H1 (cell line): ENCODE measurements at regions not wholly inside any gene's neighbourhood (a gene's known extent, or its start where the extent isn't known, plus 50 kb on each side); places are given as distances from the start of the nearest gene placed in this dataset.
"Not testable (repeated sequence)": the region's sequence is repeated elsewhere in the genome, so short reads cannot be mapped to it uniquely, and the experiment has no call there.

Experiments
- CTCF ChIA-PET: fragments of 300-600 bp; sonication (Branson Sonifier 250); formaldehyde crosslinking; loops from one replicate; lab custom pipeline; 2021; ENCODE audit not compliant: partially characterized antibody; lab: Charles Lee
- POLR2A ChIA-PET: fragments of 300-600 bp; sonication (Branson Sonifier 250); formaldehyde crosslinking; loops from one replicate; lab custom pipeline; 2021; ENCODE audit warnings: inconsistent platforms; ENCODE audit not compliant: partially characterized antibody; lab: Charles Lee
- DNase-seq, 2 experiments: peaks; one replicate each; pipeline versions ENCODE4 v3.0.0 to v3.0.0-alpha.2; 2010 to 2022; ENCODE audit warnings: low spot score in 2 of 2, low read depth in 1 of 2, mixed read lengths in 1 of 2
- FAIRE-seq: peaks from 2 replicates; lab custom pipeline; 2011; peaks lifted over from hg19 to GRCh38; lab: Jason Lieb, UNC
- H2AFZ ChIP-seq: 2 replicates; pipeline ENCODE4 v1.8.1; 2012; ENCODE audit warnings: low read length, inconsistent platforms
- H2AK5ac ChIP-seq: 2 replicates; pipeline ENCODE4 v1.6.1; 2013; ENCODE audit warnings: low read depth, low read length
- H2BK120ac ChIP-seq: replicated peaks from 2 replicates; pipeline ENCODE3; 2013; ENCODE audit warnings: low read depth, low read length, inconsistent platforms
- H2BK12ac ChIP-seq: 2 replicates; pipeline ENCODE4 v1.6.1; 2013; ENCODE audit warnings: low read depth, low read length
- H2BK15ac ChIP-seq: 2 replicates; pipeline ENCODE4 v1.6.1; 2013; ENCODE audit warnings: low read length
- H2BK20ac ChIP-seq: 2 replicates; pipeline ENCODE4 v1.6.1; 2013; ENCODE audit warnings: low read length
- H2BK5ac ChIP-seq: 2 replicates; pipeline ENCODE4 v1.6.1; 2013; ENCODE audit warnings: low read depth, low read length
- H3K14ac ChIP-seq: 2 replicates; pipeline ENCODE4 v1.6.1; 2013; ENCODE audit warnings: inconsistent platforms; ENCODE audit not compliant: insufficient read length
- H3K18ac ChIP-seq: 2 replicates; pipeline ENCODE4 v1.6.1; 2013; ENCODE audit warnings: low read length; ENCODE audit errors: extremely low read depth
- H3K23ac ChIP-seq: 2 replicates; pipeline ENCODE4 v1.6.1; 2013; ENCODE audit warnings: inconsistent platforms; ENCODE audit not compliant: insufficient read length
- H3K23me2 ChIP-seq: 2 replicates; pipeline ENCODE4 v1.6.1; 2013; ENCODE audit warnings: low read depth, low read length
- H3K27ac ChIP-seq: 2 replicates; pipeline ENCODE4 v1.6.1; 2011; ENCODE audit warnings: low read depth, low read length, inconsistent platforms
- H3K27me3 ChIP-seq, 4 experiments: replicated peaks in 1 of 4; 1 replicate in 1 of 4; 2 replicates in 3 of 4; pipeline versions ENCODE4 v1.6.1 to v1.8.1; 2011 to 2013; ENCODE audit warnings: low read length in 3 of 4, mild to moderate bottlenecking in 3 of 4, inconsistent platforms in 2 of 4, mixed read lengths in 2 of 4, moderate library complexity in 1 of 4; ENCODE audit not compliant: control insufficient read depth in 3 of 4, insufficient read depth in 3 of 4; ENCODE audit errors: extremely low read depth in 1 of 4
- H3K36me3 ChIP-seq, 4 experiments: 2 replicates each; pipeline versions ENCODE4 v1.6.1 to v1.8.1; 2011 to 2013; ENCODE audit warnings: mild to moderate bottlenecking in 4 of 4, low read length in 3 of 4, moderate library complexity in 2 of 4, control low read depth in 1 of 4, inconsistent platforms in 1 of 4; ENCODE audit not compliant: insufficient read depth in 4 of 4, control insufficient read depth in 2 of 4
- H3K4ac ChIP-seq: replicated peaks from 2 replicates; pipeline ENCODE3; 2013; ENCODE audit warnings: low read length, low read depth, mixed read lengths, inconsistent platforms; ENCODE audit not compliant: insufficient read length
- H3K4me1 ChIP-seq, 4 experiments: replicated peaks in 1 of 4; 1 replicate in 1 of 4; 2 replicates in 3 of 4; pipeline versions ENCODE4 v1.6.1 to v1.8.1; 2011 to 2013; ENCODE audit warnings: low read length in 3 of 4, inconsistent platforms in 2 of 4, mixed read lengths in 1 of 4; ENCODE audit not compliant: insufficient read depth in 4 of 4, control insufficient read depth in 3 of 4
- H3K4me2 ChIP-seq, 2 experiments: 2 replicates each; pipeline versions ENCODE4 v1.6.1 to v1.8.1; 2011 to 2013; ENCODE audit warnings: low read depth in 2 of 2, low read length in 2 of 2, control low read depth in 1 of 2, inconsistent platforms in 1 of 2, mild to moderate bottlenecking in 1 of 2; ENCODE audit not compliant: insufficient read depth in 1 of 2
- H3K4me3 ChIP-seq, 4 experiments: fragments of 200-600, 300-600 bp in 1 of 4; sonication (generic), shearing (Covaris generic), sonication (Bioruptor Twin) in 1 of 4; 2 replicates each; pipeline versions ENCODE4 v1.5.1 to v1.8.1; 2011 to 2016; ENCODE audit warnings: low read length in 4 of 4, low read depth in 3 of 4, control low read depth in 2 of 4, inconsistent platforms in 2 of 4, mild to moderate bottlenecking in 2 of 4, mixed read lengths in 1 of 4, moderate library complexity in 1 of 4; ENCODE audit not compliant: insufficient read depth in 2 of 4; ENCODE audit errors: extremely low read depth in 1 of 4
- H3K56ac ChIP-seq: replicated peaks from 2 replicates; pipeline ENCODE3; 2013; ENCODE audit warnings: low read depth, mild to moderate bottlenecking, mixed read lengths, low read length, inconsistent platforms; ENCODE audit not compliant: insufficient read length
- H3K79me1 ChIP-seq: 2 replicates; pipeline ENCODE4 v1.6.1; 2013; ENCODE audit warnings: low read depth, low read length, control low read depth
- H3K79me2 ChIP-seq, 2 experiments: 2 replicates each; pipeline versions ENCODE4 v1.6.1 to v1.8.1; 2012 to 2013; ENCODE audit warnings: low read length in 2 of 2, mild to moderate bottlenecking in 2 of 2, inconsistent platforms in 1 of 2; ENCODE audit not compliant: insufficient read depth in 2 of 2, control insufficient read depth in 1 of 2
- H3K9ac ChIP-seq, 4 experiments: replicated peaks in 1 of 4; 1 replicate in 1 of 4; 2 replicates in 3 of 4; pipeline versions ENCODE4 v1.6.1 to v1.8.1; 2011 to 2013; ENCODE audit warnings: low read depth in 3 of 4, low read length in 3 of 4, control low read depth in 2 of 4, mild to moderate bottlenecking in 2 of 4, moderate library complexity in 2 of 4, inconsistent platforms in 1 of 4; ENCODE audit errors: extremely low read depth in 1 of 4
- H3K9me3 ChIP-seq, 2 experiments: 2 replicates each; pipeline versions ENCODE4 v1.6.1 to v1.8.1; 2012 to 2013; ENCODE audit warnings: mild to moderate bottlenecking in 2 of 2, moderate library complexity in 2 of 2, control low read depth in 1 of 2, inconsistent platforms in 1 of 2, low read depth in 1 of 2, low read length in 1 of 2, mixed read lengths in 1 of 2; ENCODE audit not compliant: insufficient read depth in 2 of 2
- H4K20me1 ChIP-seq, 2 experiments: replicated peaks in 1 of 2; 2 replicates each; pipeline versions ENCODE3 to v1.8.1; 2011 to 2013; ENCODE audit warnings: inconsistent platforms in 2 of 2, low read length in 2 of 2, mild to moderate bottlenecking in 1 of 2; ENCODE audit not compliant: insufficient read depth in 2 of 2, control insufficient read depth in 1 of 2
- H4K5ac ChIP-seq: 2 replicates; pipeline ENCODE4 v1.6.1; 2013; ENCODE audit warnings: low read length, low read depth, mixed read lengths, inconsistent platforms; ENCODE audit not compliant: insufficient read length
- H4K8ac ChIP-seq: 2 replicates; pipeline ENCODE4 v1.8.0; 2013; ENCODE audit warnings: mild to moderate bottlenecking, moderate library complexity, low read length, inconsistent platforms; ENCODE audit not compliant: insufficient read depth; ENCODE audit errors: extremely low read depth
- H4K91ac ChIP-seq: replicated peaks from 2 replicates; pipeline ENCODE3; 2013; ENCODE audit warnings: low read length, mixed read lengths, inconsistent platforms; ENCODE audit not compliant: insufficient read length
- WGBS, 2 experiments: shearing (Covaris generic) in 1 of 2; methylation state at CpG; one replicate each; pipeline versions ENCODE4 v1.1.6 to v1.1.7; 2013 to 2015; ENCODE audit warnings: low lambda C conversion rate in 2 of 2, mixed read lengths in 2 of 2, inconsistent platforms in 1 of 2, low coverage in 1 of 2, missing lambda C conversion rate in 1 of 2; ENCODE audit not compliant: insufficient replicate concordance in 2 of 2, insufficient coverage in 1 of 2, insufficient read length in 1 of 2; ENCODE audit errors: extremely low coverage in 1 of 2, missing lambda C conversion rate in 1 of 2; 5-methylcytosine and 5-hydroxymethylcytosine counted together

GRCh38 chr4:153106736-153107135 is 97.5 kb upstream of the TRIM2 start:
- not testable (repeated sequence) for H3K23ac ChIP-seq, DNase-seq, H3K14ac ChIP-seq, H2AFZ ChIP-seq, H2BK12ac ChIP-seq, H3K79me2 ChIP-seq, FAIRE-seq, H2BK120ac ChIP-seq, H3K4me1 ChIP-seq, H3K23me2 ChIP-seq, H3K79me1 ChIP-seq, H3K4me3 ChIP-seq, H3K36me3 ChIP-seq, H4K5ac ChIP-seq, H4K20me1 ChIP-seq, H3K9me3 ChIP-seq, H3K27ac ChIP-seq, H2BK5ac ChIP-seq, H3K18ac ChIP-seq, H2AK5ac ChIP-seq, H3K27me3 ChIP-seq, H2BK20ac ChIP-seq, H3K9ac ChIP-seq, H4K91ac ChIP-seq, H3K4me2 ChIP-seq, H3K4ac ChIP-seq, H3K56ac ChIP-seq, H2BK15ac ChIP-seq
- peak overlapping the region; percentile 11; the same call in 1 of the 2 replicates for H4K8ac ChIP-seq
- CTCF ChIA-PET: interaction anchor here (0.9 to 4.4 kb wide), 6 partner anchors 11 to 166 kb away, joined by 3 to 25 read pairs (median 8); no protein-coding TSS in a partner anchor
- POLR2A ChIA-PET: interaction anchor here (0.9 kb wide), 1 partner anchor 21 kb away, joined by 3 read pairs; no protein-coding TSS in a partner anchor
- WGBS, 2 experiments: 76% methylated on average over 2 of the region's 2 CpGs; no CpG with 5 or more reads in 1 of the 2 experiments
